Small intestine (tissue), 7 donors: ENCODE measurements at regions not wholly inside any gene's neighbourhood (a gene's known extent, or its start where the extent isn't known, plus 50 kb on each side); places are given as distances from the start of the nearest gene placed in this dataset.

Experiments
- DNase-seq, 2 donors: peaks; one replicate each; pipeline versions ENCODE4 v3.0.0 to v3.0.0-alpha.2; 2013
- FAIRE-seq: peaks from 2 replicates; lab custom pipeline; 2012; peaks lifted over from hg19 to GRCh38; lab: Jason Lieb, UNC
- H3K27ac ChIP-seq, 3 donors: one replicate each; pipeline ENCODE4 v1.5.1; 2013; ENCODE audit warnings: low read length in 2 of 3, mild to moderate bottlenecking in 2 of 3, control low read depth in 1 of 3, inconsistent platforms in 1 of 3, low read depth in 1 of 3, moderate library complexity in 1 of 3
- H3K27me3 ChIP-seq, 3 donors: one replicate each; pipeline ENCODE4 v1.6.1; 2013; ENCODE audit warnings: low read length in 3 of 3, inconsistent platforms in 1 of 3; ENCODE audit not compliant: control insufficient read depth in 3 of 3, insufficient read depth in 3 of 3
- H3K36me3 ChIP-seq, 3 donors: one replicate each; pipeline ENCODE4 v1.6.1; 2013; ENCODE audit warnings: low read length in 3 of 3, inconsistent platforms in 1 of 3, low read depth in 1 of 3, mild to moderate bottlenecking in 1 of 3, moderate library complexity in 1 of 3; ENCODE audit not compliant: control insufficient read depth in 3 of 3, insufficient read depth in 2 of 3
- H3K4me1 ChIP-seq, 3 donors: one replicate each; pipeline ENCODE4 v1.6.1; 2013; ENCODE audit warnings: low read length in 2 of 3, inconsistent platforms in 1 of 3, low read depth in 1 of 3, mild to moderate bottlenecking in 1 of 3, moderate library complexity in 1 of 3; ENCODE audit not compliant: control insufficient read depth in 3 of 3, insufficient read depth in 2 of 3
- H3K4me3 ChIP-seq, 3 donors: one replicate each; pipeline ENCODE4 v1.5.1; 2013; ENCODE audit warnings: low read length in 3 of 3, control low read depth in 1 of 3, inconsistent platforms in 1 of 3, low read depth in 1 of 3, mild to moderate bottlenecking in 1 of 3, moderate library complexity in 1 of 3
- H3K9me3 ChIP-seq, 2 donors: one replicate each; pipeline ENCODE4 v1.6.1; 2013; ENCODE audit warnings: low read depth in 1 of 2, low read length in 1 of 2; ENCODE audit not compliant: control insufficient read depth in 2 of 2, insufficient read depth in 1 of 2
- WGBS, 3 donors: extraction: QIAGEN DNeasy Blood & Tissue Kit; methylation state at CpG; one replicate each; pipeline ENCODE4 v1.1.7; 2013; 5-methylcytosine and 5-hydroxymethylcytosine counted together
- donor health status: healthy with polysubstance abuse.
- donor health status: control.
- donor health status: control.
- donor health status: Bipolar disorder and iron deficiency.
- donor health status: healthy.

- no peak for FAIRE-seq
- Histone ChIP-seq H3K27me3 (no peaks in the 10 kb centered on the region), H3K4me1 (no peaks in the 10 kb centered on the region), H3K9me3 (peaks cover 3 to 25% of the 10 kb centered on the region in 2 donors), H3K4me3 (no peak overlapping the region), H3K36me3 (no peaks in the 10 kb centered on the region), H3K27ac (no peak overlapping the region)
- WGBS, 3 donors = 81 to 82% (median 81%) methylated on average over 22 to 23 of the region's 23 CpGs
- no peak for DNase-seq
Measured at GRCh38 chr18:78583739-78584458, 395.7 kb upstream of the SALL3 start.

GRCh38 chr18:78584459-78585022 is 395.1 kb upstream of the SALL3 start:
- H3K4me3 ChIP-seq = no peak overlapping the region
- no peaks in the 10 kb centered on the region for H3K4me1 ChIP-seq
- no peaks in the 10 kb centered on the region for H3K27me3 ChIP-seq
- no peaks in the 10 kb centered on the region for H3K36me3 ChIP-seq
- peaks cover 3 to 22% of the 10 kb centered on the region in 2 donors for H3K9me3 ChIP-seq
- WGBS, 3 donors = 84 to 89% (median 86%) methylated on average over 19 of the region's 19 CpGs
- no peak for FAIRE-seq
- no peak for DNase-seq
- no peak overlapping the region for H3K27ac ChIP-seq

DNA sequence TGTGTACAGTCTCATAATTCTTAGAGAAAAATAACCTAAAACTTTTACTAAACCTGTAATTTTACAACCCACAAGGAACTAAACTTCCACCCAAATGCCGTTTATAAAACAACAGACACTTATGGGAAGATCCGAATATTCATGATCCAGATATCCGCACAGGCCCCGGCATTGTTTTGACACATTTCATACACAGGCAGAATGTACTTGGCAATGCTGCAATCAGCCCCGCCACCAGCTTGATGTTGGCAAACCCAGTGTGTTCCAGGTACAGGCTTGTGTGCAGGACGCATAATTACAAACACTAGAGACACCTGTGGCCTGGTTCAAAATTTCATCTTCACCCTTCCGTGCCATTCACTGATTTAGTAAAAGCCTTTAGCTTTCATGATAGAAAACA is 393.0 kb upstream of the SALL3 start:
- Histone ChIP-seq H3K36me3 (no peaks in the 10 kb centered on the region), H3K9me3 (peaks cover 3 to 8% of the 10 kb centered on the region in 2 donors), H3K4me1 (no peaks in the 10 kb centered on the region), H3K4me3 (no peak overlapping the region), H3K27ac (no peak overlapping the region), H3K27me3 (no peaks in the 10 kb centered on the region)
- FAIRE-seq = no peak
- no peak for DNase-seq
- 83 to 90% (median 85%) methylated on average over 7 of the region's 7 CpGs for WGBS, 3 donors

GRCh38 chr18:78587096-78587495 is 392.5 kb upstream of the SALL3 start:
- no peak overlapping the region for H3K27ac ChIP-seq
- 75 to 84% (median 76%) methylated on average over 11 of the region's 11 CpGs for WGBS, 3 donors
- FAIRE-seq (no peak), DNase-seq (no peak)
- no peaks in the 10 kb centered on the region for H3K4me1 ChIP-seq
- H3K36me3 ChIP-seq = no peaks in the 10 kb centered on the region
- H3K9me3 ChIP-seq = peaks cover 3 to 8% of the 10 kb centered on the region in 2 donors
- no peaks in the 10 kb centered on the region for H3K27me3 ChIP-seq
- no peak overlapping the region for H3K4me3 ChIP-seq

- 82 to 88% (median 85%) methylated on average over 24 of the region's 24 CpGs for WGBS, 3 donors
- FAIRE-seq = no peak
Measured at GRCh38 chr18:78587626-78588600, 391.7 kb upstream of the SALL3 start.

DNA sequence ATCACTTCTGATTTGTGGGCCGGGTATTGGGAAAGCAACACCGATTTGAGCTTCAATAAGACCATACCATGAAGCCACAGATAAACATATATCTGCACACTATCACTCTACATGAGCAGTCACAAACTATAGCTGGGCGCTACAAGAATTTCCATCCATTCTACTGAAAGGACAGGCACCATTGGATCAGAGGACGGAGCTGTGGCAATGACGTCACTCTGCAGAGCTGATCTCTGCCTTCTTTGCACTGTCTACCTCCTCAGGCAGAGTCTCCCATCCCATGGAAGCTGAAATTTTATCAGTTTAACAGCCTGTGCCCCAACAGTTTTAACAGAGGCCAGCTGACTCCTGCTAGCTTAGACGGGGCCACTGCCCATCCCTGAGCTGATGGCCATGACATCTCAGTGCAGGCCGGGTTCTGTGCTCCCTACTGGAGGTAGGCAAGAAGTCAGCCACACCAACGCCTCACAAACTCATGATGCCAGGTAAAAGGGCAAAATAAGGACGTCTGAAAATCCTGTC is 389.6 kb upstream of the SALL3 start:
- no peaks in the 10 kb centered on the region for H3K36me3 ChIP-seq
- WGBS, 3 donors = 77 to 83% (median 80%) methylated on average over 9 of the region's 9 CpGs
- H3K4me1 ChIP-seq = no peaks in the 10 kb centered on the region
- H3K27me3 ChIP-seq = no peaks in the 10 kb centered on the region
- peaks cover 0 to 4% of the 10 kb centered on the region in 2 donors for H3K9me3 ChIP-seq
- no peak for DNase-seq
- FAIRE-seq = no peak
- no peak overlapping the region for H3K27ac ChIP-seq
- no peak overlapping the region for H3K4me3 ChIP-seq

More at GRCh38 chr18:78587626-78588600, 391.7 kb upstream of the SALL3 start:
- Histone ChIP-seq H3K9me3 (peaks cover 3 to 8% of the 10 kb centered on the region in 2 donors), H3K4me1 (no peaks in the 10 kb centered on the region), H3K4me3 (no peak overlapping the region), H3K27me3 (no peaks in the 10 kb centered on the region), H3K36me3 (no peaks in the 10 kb centered on the region), H3K27ac (no peak overlapping the region)
- no peak for DNase-seq

- 57 to 73% (median 59%) methylated on average over 4 of the region's 4 CpGs for WGBS, 3 donors
- no peak overlapping the region for H3K4me3 ChIP-seq
- no peaks in the 10 kb centered on the region for H3K4me1 ChIP-seq
- H3K36me3 ChIP-seq = no peaks in the 10 kb centered on the region
- H3K9me3 ChIP-seq = peaks cover 0 to 10% of the 10 kb centered on the region in 2 donors
- DNase-seq = no peak
- H3K27me3 ChIP-seq = peaks cover 0 to 2% (median 0%) of the 10 kb centered on the region in 3 donors
- no peak overlapping the region for H3K27ac ChIP-seq
- no peak for FAIRE-seq
Measured at GRCh38 chr18:78595453-78595852, 384.2 kb upstream of the SALL3 start.
